Neuronal stem cell (in vitro differentiated cells): ENCODE measurements at regions not wholly inside any gene's neighbourhood (a gene's known extent, or its start where the extent isn't known, plus 50 kb on each side); places are given as distances from the start of the nearest gene placed in this dataset.

ENCODE experiments used
- DNase-seq: peaks from one replicate; pipeline ENCODE4 v3.0.0-alpha.2; 2013; ENCODE audit warnings: low spot score
- H2AFZ ChIP-seq: one replicate; pipeline ENCODE4 v1.6.1; 2013; ENCODE audit warnings: mild to moderate bottlenecking, low read length, inconsistent platforms
- H2AK5ac ChIP-seq: 2 replicates; pipeline ENCODE4 v1.6.1; 2013; ENCODE audit warnings: low read depth, mild to moderate bottlenecking, inconsistent platforms, low read length, moderate library complexity, mixed read lengths
- H2BK120ac ChIP-seq: 2 replicates; pipeline ENCODE4 v1.6.1; 2013; ENCODE audit warnings: low read depth, mild to moderate bottlenecking, inconsistent platforms, low read length, moderate library complexity, mixed read lengths
- H2BK12ac ChIP-seq: one replicate; pipeline ENCODE4 v1.6.1; 2013; ENCODE audit warnings: low read length, inconsistent platforms
- H2BK15ac ChIP-seq: 2 replicates; pipeline ENCODE4 v1.6.1; 2013; ENCODE audit warnings: mild to moderate bottlenecking, low read length, inconsistent platforms, mixed read lengths
- H2BK5ac ChIP-seq: one replicate; pipeline ENCODE4 v1.6.1; 2013; ENCODE audit warnings: inconsistent platforms, mild to moderate bottlenecking, low read length, moderate library complexity
- H3K14ac ChIP-seq: one replicate; pipeline ENCODE4 v1.6.1; 2013; ENCODE audit warnings: low read length, inconsistent platforms
- H3K18ac ChIP-seq: 2 replicates; pipeline ENCODE4 v1.6.1; 2013; ENCODE audit warnings: low read length, inconsistent platforms
- H3K23ac ChIP-seq: 2 replicates; pipeline ENCODE4 v1.6.1; 2013; ENCODE audit warnings: low read depth, mild to moderate bottlenecking, mixed read lengths, low read length, inconsistent platforms; ENCODE audit not compliant: poor library complexity
- H3K27ac ChIP-seq: replicated peaks from 3 replicates; pipeline ENCODE4 v1.5.1; 2013; ENCODE audit warnings: low read length, inconsistent platforms
- H3K27me3 ChIP-seq, 3 experiments: 2 replicates each; pipeline ENCODE4 v1.6.1; 2013; ENCODE audit warnings: low read length in 3 of 3, mild to moderate bottlenecking in 2 of 3, inconsistent platforms in 1 of 3, low read depth in 1 of 3, mixed read lengths in 1 of 3, moderate library complexity in 1 of 3; ENCODE audit not compliant: control insufficient read depth in 3 of 3, insufficient read depth in 3 of 3
- H3K36me3 ChIP-seq, 2 donors: replicated peaks in 1 of 2; 2 replicates each; pipeline ENCODE4 v1.6.1; 2013; ENCODE audit warnings: low read length in 2 of 2; ENCODE audit not compliant: control insufficient read depth in 2 of 2, insufficient read depth in 2 of 2
- H3K4ac ChIP-seq: 2 replicates; pipeline ENCODE4 v1.6.1; 2013; ENCODE audit warnings: inconsistent platforms, mild to moderate bottlenecking, low read length, moderate library complexity
- H3K4me1 ChIP-seq, 2 donors: 1 replicate in 1 of 2; 2 replicates in 1 of 2; pipeline ENCODE4 v1.6.1; 2013; ENCODE audit warnings: low read length in 2 of 2, low read depth in 1 of 2; ENCODE audit not compliant: control insufficient read depth in 2 of 2, insufficient read depth in 1 of 2
- H3K4me2 ChIP-seq: one replicate; pipeline ENCODE4 v1.6.1; 2013; ENCODE audit warnings: mild to moderate bottlenecking, low read length, inconsistent platforms; ENCODE audit not compliant: insufficient read depth, poor library complexity, severe bottlenecking
- H3K4me3 ChIP-seq, 2 donors: 2 replicates each; pipeline ENCODE4 v1.5.1; 2013; ENCODE audit warnings: low read length in 2 of 2, mild to moderate bottlenecking in 2 of 2, inconsistent platforms in 1 of 2, moderate library complexity in 1 of 2
- H3K79me1 ChIP-seq: one replicate; pipeline ENCODE4 v1.6.1; 2013; ENCODE audit warnings: low read depth, mild to moderate bottlenecking, inconsistent platforms, low read length, moderate library complexity
- H3K9ac ChIP-seq: one replicate; pipeline ENCODE4 v1.6.1; 2013; ENCODE audit warnings: mild to moderate bottlenecking, low read depth, low read length, inconsistent platforms; ENCODE audit not compliant: poor library complexity
- H3K9me3 ChIP-seq, 2 donors: replicated peaks in 1 of 2; 2 replicates each; pipeline versions ENCODE3 to v1.6.1; 2013; ENCODE audit warnings: low read length in 2 of 2, mild to moderate bottlenecking in 2 of 2, inconsistent platforms in 1 of 2, low read depth in 1 of 2, mixed read lengths in 1 of 2, moderate library complexity in 1 of 2; ENCODE audit not compliant: control insufficient read depth in 2 of 2, insufficient read depth in 1 of 2
- H4K8ac ChIP-seq: one replicate; pipeline ENCODE4 v1.6.1; 2013; ENCODE audit warnings: low read depth, mild to moderate bottlenecking, inconsistent platforms, low read length, moderate library complexity
- H4K91ac ChIP-seq: one replicate; pipeline ENCODE4 v1.6.1; 2013; ENCODE audit warnings: low read length, low read depth, mild to moderate bottlenecking, inconsistent platforms; ENCODE audit not compliant: poor library complexity
- WGBS, 2 donors: extraction: QIAGEN DNeasy Blood & Tissue Kit; methylation state at CpG; one replicate each; pipeline ENCODE4 v1.1.7; 2013; ENCODE audit warnings: missing lambda C conversion rate in 2 of 2, mixed read lengths in 1 of 2; ENCODE audit not compliant: insufficient read length in 2 of 2, insufficient replicate concordance in 1 of 2; ENCODE audit errors: extremely low coverage in 2 of 2; 5-methylcytosine and 5-hydroxymethylcytosine counted together

DNA sequence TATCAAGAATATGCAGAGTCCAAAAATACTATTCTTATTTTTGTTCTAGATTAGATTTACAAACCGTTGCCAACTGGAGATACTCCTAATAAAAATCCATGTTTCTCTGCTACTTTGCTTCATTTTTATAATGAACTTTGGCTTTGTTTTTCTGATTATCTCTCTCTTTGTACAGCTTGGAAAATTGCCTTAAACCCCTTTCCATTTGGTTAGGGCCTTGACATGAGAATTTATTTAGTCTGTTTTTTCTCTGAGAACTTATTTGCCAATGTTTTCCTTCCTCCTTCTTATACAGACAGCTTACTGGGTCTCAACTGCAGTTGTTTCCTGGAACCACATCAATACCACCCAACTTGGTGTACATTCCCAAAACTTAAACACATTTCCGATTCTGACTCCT is 555.4 kb downstream of the SLITRK6 start:
- Histone ChIP-seq H3K18ac (no peak overlapping the region), H2BK120ac (no peak overlapping the region), H3K9ac (no peak overlapping the region), H2BK15ac (no peak overlapping the region), H3K27ac (no peak overlapping the region), H2AFZ (no peak overlapping the region), H3K79me1 (no peaks in the 10 kb centered on the region), H3K23ac (no peak overlapping the region), H3K4me2 (no peak overlapping the region), H4K91ac (no peak overlapping the region), H2BK5ac (no peak overlapping the region), H3K4ac (no peak overlapping the region), H3K4me1 (no peaks in the 10 kb centered on the region), H3K36me3 (no peaks in the 10 kb centered on the region), H2AK5ac (no peak overlapping the region), H3K27me3 (no peaks in the 10 kb centered on the region), H2BK12ac (no peak overlapping the region), H3K14ac (no peak overlapping the region), H3K9me3 (no peaks in the 10 kb centered on the region), H3K4me3 (no peak overlapping the region), H4K8ac (no peak overlapping the region)
- no peak for DNase-seq
- WGBS, 2 donors = no CpG with 5 or more reads among the region's 2 CpGs

DNA sequence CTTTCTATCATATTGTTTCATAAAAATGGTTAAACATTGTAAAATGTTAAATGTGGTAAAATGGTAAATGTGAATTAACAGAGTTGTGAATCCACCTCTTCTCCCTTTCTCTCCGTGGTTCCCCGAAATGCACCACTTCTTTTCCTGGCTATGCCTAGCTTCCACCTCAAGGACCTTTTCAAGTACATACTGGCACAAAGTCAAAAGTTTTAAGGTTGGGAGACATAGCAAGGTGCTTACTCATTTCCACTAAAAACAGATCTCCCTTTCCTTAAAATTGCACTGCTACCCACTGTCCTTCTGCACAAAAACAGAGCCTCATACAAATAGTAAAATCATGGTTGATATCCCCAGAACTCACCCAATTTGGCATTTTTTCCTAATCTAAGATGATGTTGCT is 558.2 kb downstream of the SLITRK6 start:
- Histone ChIP-seq H2AFZ (no peak overlapping the region), H2BK12ac (no peak overlapping the region), H2BK120ac (no peak overlapping the region), H3K36me3 (no peaks in the 10 kb centered on the region), H2BK5ac (no peak overlapping the region), H3K14ac (no peak overlapping the region), H3K18ac (no peak overlapping the region), H3K4me3 (no peak overlapping the region), H2AK5ac (no peak overlapping the region), H2BK15ac (no peak overlapping the region), H4K91ac (no peak overlapping the region), H3K9me3 (no peaks in the 10 kb centered on the region), H3K9ac (no peak overlapping the region), H4K8ac (no peak overlapping the region), H3K27ac (no peak overlapping the region), H3K27me3 (no peaks in the 10 kb centered on the region), H3K4me1 (no peaks in the 10 kb centered on the region), H3K23ac (no peak overlapping the region), H3K79me1 (no peaks in the 10 kb centered on the region), H3K4ac (no peak overlapping the region), H3K4me2 (no peak overlapping the region)
- no peak for DNase-seq
- WGBS, 2 donors = no CpG with 5 or more reads among the region's 2 CpGs

DNA sequence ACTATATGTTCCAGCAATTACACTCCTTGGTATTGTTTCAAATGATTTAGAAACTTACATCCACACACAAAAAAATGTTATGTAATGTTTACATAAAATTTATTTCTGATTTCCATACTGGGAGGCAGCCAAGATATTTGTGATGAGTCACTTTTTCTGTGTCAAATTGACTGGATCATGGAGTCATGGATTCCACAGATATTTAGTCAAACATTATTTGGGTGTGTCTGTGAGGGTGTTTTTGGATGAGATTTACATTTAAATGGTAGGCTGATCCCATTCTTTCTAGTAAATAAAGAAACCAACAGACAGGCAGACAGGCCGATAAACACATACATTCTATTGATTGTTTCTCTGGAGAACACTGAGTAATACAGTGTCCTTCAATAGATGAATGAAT is 562.8 kb downstream of the SLITRK6 start:
- Histone ChIP-seq H2BK12ac (no peak overlapping the region), H2AK5ac (no peak overlapping the region), H3K4ac (no peak overlapping the region), H3K23ac (no peak overlapping the region), H3K9ac (no peak overlapping the region), H3K4me3 (no peak overlapping the region), H2AFZ (no peak overlapping the region), H3K18ac (no peak overlapping the region), H3K4me1 (no peaks in the 10 kb centered on the region), H3K79me1 (no peaks in the 10 kb centered on the region), H2BK5ac (no peak overlapping the region), H4K91ac (no peak overlapping the region), H3K27ac (no peak overlapping the region), H3K9me3 (no peaks in the 10 kb centered on the region), H2BK120ac (no peak overlapping the region), H3K4me2 (no peak overlapping the region), H3K14ac (no peak overlapping the region), H2BK15ac (no peak overlapping the region), H3K27me3 (no peaks in the 10 kb centered on the region), H3K36me3 (no peaks in the 10 kb centered on the region), H4K8ac (no peak overlapping the region)
- no CpG with 5 or more reads among the region's 1 CpG for WGBS, 2 donors
- DNase-seq = no peak

DNA sequence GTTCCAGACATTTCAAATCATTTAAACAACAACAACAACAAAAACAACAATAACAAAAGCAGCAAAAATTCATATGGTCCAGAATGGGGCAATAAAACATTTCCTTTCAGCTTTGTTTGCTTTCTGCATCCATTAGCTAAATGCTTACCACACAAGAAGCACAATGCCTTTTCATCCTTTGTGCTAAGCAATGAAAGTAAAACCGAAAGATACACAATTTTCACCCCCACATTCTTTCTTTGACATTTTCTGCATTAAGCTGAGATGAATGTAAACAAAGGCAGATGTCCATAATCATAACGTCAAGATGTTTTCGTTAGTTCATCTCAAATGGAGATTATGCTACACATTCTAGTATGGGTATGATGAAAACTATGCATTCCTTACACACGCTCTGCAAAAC is 568.5 kb downstream of the SLITRK6 start:
- WGBS, 2 donors = no CpG with 5 or more reads among the region's 4 CpGs

More for the DNA sequence above, 568.5 kb downstream of the SLITRK6 start:
- Histone ChIP-seq H3K4me2 (no peak overlapping the region), H3K4ac (no peak overlapping the region), H2AFZ (no peak overlapping the region), H3K18ac (no peak overlapping the region), H3K9ac (no peak overlapping the region), H2BK120ac (no peak overlapping the region), H2BK15ac (no peak overlapping the region), H3K23ac (no peak overlapping the region), H3K14ac (no peak overlapping the region), H3K4me3 (no peak overlapping the region), H3K27ac (no peak overlapping the region), H3K9me3 (no peaks in the 10 kb centered on the region), H2BK5ac (no peak overlapping the region), H2AK5ac (no peak overlapping the region), H3K27me3 (no peaks in the 10 kb centered on the region), H4K91ac (no peak overlapping the region), H3K79me1 (no peaks in the 10 kb centered on the region), H2BK12ac (no peak overlapping the region), H4K8ac (no peak overlapping the region), H3K4me1 (no peaks in the 10 kb centered on the region), H3K36me3 (no peaks in the 10 kb centered on the region)
- no peak for DNase-seq
